HFFc6 (cell line): ENCODE measurements at regions not wholly inside any gene's neighbourhood (a gene's known extent, or its start where the extent isn't known, plus 50 kb on each side); places are given as distances from the start of the nearest gene placed in this dataset.

Experiments used
- DNase-seq: peaks from one replicate; pipeline ENCODE4 v3.0.0-alpha.2; 2018
- H3K27ac Mint-ChIP-seq: 2 replicates; pipeline ENCODE4 v1.8.0; 2020; ENCODE audit warnings: mild to moderate bottlenecking, mixed read lengths
- H3K27me3 Mint-ChIP-seq: 2 replicates; pipeline ENCODE4 v1.8.0; 2021; ENCODE audit warnings: mild to moderate bottlenecking, moderate library complexity, mixed read lengths; ENCODE audit not compliant: insufficient read depth
- H3K36me3 Mint-ChIP-seq: 2 replicates; pipeline ENCODE4 v1.8.0; 2021; ENCODE audit warnings: low read depth, mixed read lengths
- H3K4me1 Mint-ChIP-seq: 2 replicates; pipeline ENCODE4 v1.8.0; 2020; ENCODE audit warnings: low read depth, mixed read lengths
- H3K4me3 Mint-ChIP-seq: 2 replicates; pipeline ENCODE4 v1.8.0; 2020; ENCODE audit warnings: mild to moderate bottlenecking, moderate library complexity, mixed read lengths
- H3K9me3 Mint-ChIP-seq: 2 replicates; pipeline ENCODE4 v1.8.0; 2020; ENCODE audit warnings: mild to moderate bottlenecking, mixed read lengths
- CTCF ChIP-seq: fragments of 200-600 bp; sonication (generic); IDR thresholded peaks from 2 replicates; pipeline ENCODE4 v1.5.0; 2021; ENCODE audit warnings: antibody characterized with exemption, mild to moderate bottlenecking

GRCh38 chr12:75894965-75895754 is 136.4 kb downstream of the PHLDA1 start:
- no peak for DNase-seq
- Mint-ChIP-seq H3K27ac (no peak overlapping the region), H3K4me3 (no peak overlapping the region), H3K27me3 (no peaks in the 10 kb centered on the region; the same call in 1 of the 2 replicates), H3K36me3 (no peaks in the 10 kb centered on the region), H3K9me3 (no peaks in the 10 kb centered on the region), H3K4me1 (peaks cover 38% of the 10 kb centered on the region)
- TF ChIP-seq CTCF: no peak

GRCh38 chr12:75893765-75894164 is 137.8 kb downstream of the PHLDA1 start:
- Mint-ChIP-seq H3K4me1 (peaks cover 52% of the 10 kb centered on the region), H3K9me3 (no peaks in the 10 kb centered on the region), H3K27me3 (no peaks in the 10 kb centered on the region; the same call in 1 of the 2 replicates), H3K4me3 (no peak overlapping the region), H3K27ac (no peak overlapping the region), H3K36me3 (no peaks in the 10 kb centered on the region)
- DNase-seq: no peak
- no peak for TF ChIP-seq CTCF

GRCh38 chr12:75892731-75893408 is 138.7 kb downstream of the PHLDA1 start:
- no peaks in the 10 kb centered on the region; the same call in 1 of the 2 replicates for H3K27me3 Mint-ChIP-seq

GRCh38 chr12:75891072-75891471 is 140.5 kb downstream of the PHLDA1 start:
- H3K4me1 Mint-ChIP-seq: peaks cover 66% of the 10 kb centered on the region
- no peak for DNase-seq
- no peaks in the 10 kb centered on the region for H3K9me3 Mint-ChIP-seq
- no peak overlapping the region for H3K27ac Mint-ChIP-seq
- no peaks in the 10 kb centered on the region; the same call in 1 of the 2 replicates for H3K27me3 Mint-ChIP-seq
- no peak for TF ChIP-seq CTCF
- H3K36me3 Mint-ChIP-seq: no peaks in the 10 kb centered on the region
- H3K4me3 Mint-ChIP-seq: no peak overlapping the region

More at GRCh38 chr12:75892731-75893408, 138.7 kb downstream of the PHLDA1 start:
- no peak for TF ChIP-seq CTCF
- DNase-seq: peak; percentile 45
- peaks cover 61% of the 10 kb centered on the region for H3K4me1 Mint-ChIP-seq
- no peaks in the 10 kb centered on the region for H3K9me3 Mint-ChIP-seq
- no peaks in the 10 kb centered on the region for H3K36me3 Mint-ChIP-seq
- no peak overlapping the region for H3K4me3 Mint-ChIP-seq
- H3K27ac Mint-ChIP-seq: peak overlapping the region; percentile 29; the same call in 1 of the 2 replicates

- no peaks in the 10 kb centered on the region; the same call in 1 of the 2 replicates for H3K27me3 Mint-ChIP-seq
- H3K4me1 Mint-ChIP-seq: peaks cover 63% of the 10 kb centered on the region
- H3K4me3 Mint-ChIP-seq: no peak overlapping the region
- H3K36me3 Mint-ChIP-seq: no peaks in the 10 kb centered on the region
- no peak for TF ChIP-seq CTCF
- DNase-seq: no peak
- no peaks in the 10 kb centered on the region for H3K9me3 Mint-ChIP-seq
- H3K27ac Mint-ChIP-seq: no peak overlapping the region
Measured at GRCh38 chr12:75890660-75891059, 140.9 kb downstream of the PHLDA1 start.
